C4-2B (cell line): ENCODE measurements at regions not wholly inside any gene's neighbourhood (a gene's known extent, or its start where the extent isn't known, plus 50 kb on each side); places are given as distances from the start of the nearest gene placed in this dataset.

ENCODE experiments used
- CTCF ChIP-seq: fragments of 450-650 bp; conservative IDR thresholded peaks from 2 replicates; pipeline ENCODE4 v1.5.1; 2017; ENCODE audit warnings: mild to moderate bottlenecking
- ZFX ChIP-seq: fragments of 450-650 bp; IDR thresholded peaks from 2 replicates; pipeline ENCODE4 v1.6.1; 2017

- TF ChIP-seq CTCF (no peak), ZFX (no peak)
Observed at GRCh38 chr5:128703322-128703721, 165.3 kb upstream of the FBN2 start.
